ENCODE measurements at regions not wholly inside any gene's neighbourhood (a gene's known extent, or its start where the extent isn't known, plus 50 kb on each side); places are given as distances from the start of the nearest gene placed in this dataset.
"Not testable (repeated sequence)": the region's sequence is repeated elsewhere in the genome, so short reads cannot be mapped to it uniquely, and the experiment has no call there.

DNA sequence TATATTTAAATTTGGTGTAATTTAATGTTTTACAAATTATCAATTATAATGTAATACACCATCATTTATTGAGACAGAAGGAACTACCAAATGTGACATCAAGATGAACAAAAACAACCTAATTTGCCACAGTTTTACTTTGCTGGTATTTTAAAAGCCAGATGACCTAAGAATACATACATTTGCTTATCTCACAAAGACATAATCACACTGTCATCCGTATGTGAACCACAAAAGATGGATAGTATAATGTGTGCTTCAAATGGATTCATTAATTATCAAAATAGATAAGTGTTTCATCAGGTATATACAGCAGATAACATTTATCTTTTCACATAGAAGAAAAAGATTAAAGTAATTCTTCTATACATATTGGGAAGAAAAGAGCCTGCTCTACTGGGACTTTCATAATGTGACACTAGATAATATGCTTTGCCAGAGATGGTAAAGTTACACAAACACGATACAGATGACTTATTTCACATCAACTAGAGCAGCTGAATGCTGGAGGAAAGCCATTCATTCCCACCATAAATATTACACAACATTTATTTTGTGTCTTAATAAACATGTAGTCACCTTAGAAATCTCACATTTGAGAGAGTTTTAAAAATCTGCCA is 278.5 kb downstream of the ISL1 start:
- no peak for DNase-seq

DNA sequence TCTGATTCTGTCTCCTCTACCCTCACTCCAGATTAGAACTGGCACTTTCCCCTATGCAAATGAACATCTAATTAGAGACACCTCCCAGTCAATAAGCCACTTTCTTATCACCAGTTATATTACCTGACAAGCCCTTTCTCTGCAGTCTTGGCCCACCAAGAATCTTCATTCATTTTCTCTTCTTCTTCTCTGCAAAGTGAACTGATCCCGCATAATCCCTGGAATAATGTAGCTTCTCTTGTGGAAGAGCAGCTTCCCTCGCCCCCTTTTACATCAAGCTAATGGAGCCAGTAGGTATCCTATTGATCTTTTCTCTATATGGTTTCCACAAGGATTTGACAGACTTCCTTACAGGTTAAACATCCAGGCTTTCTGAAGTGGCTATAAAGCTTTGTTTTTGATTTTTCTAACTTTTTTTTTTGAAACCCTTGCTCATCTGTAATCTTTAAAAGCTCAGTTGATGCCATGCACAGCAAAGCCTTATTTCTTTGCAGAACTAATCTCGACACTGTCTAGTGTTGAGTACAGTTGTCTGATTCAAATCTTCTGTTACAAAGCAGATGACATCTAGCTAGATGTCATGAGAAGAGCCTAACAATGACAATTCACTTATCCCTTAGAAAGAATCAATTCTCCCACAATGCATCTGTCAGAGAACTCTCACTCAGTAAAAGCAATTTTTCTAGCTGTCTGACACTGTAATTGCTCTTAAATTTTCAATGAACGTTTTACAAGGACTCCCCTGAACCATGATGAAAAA is 281.4 kb downstream of the ISL1 start:
- no peak for DNase-seq

DNA sequence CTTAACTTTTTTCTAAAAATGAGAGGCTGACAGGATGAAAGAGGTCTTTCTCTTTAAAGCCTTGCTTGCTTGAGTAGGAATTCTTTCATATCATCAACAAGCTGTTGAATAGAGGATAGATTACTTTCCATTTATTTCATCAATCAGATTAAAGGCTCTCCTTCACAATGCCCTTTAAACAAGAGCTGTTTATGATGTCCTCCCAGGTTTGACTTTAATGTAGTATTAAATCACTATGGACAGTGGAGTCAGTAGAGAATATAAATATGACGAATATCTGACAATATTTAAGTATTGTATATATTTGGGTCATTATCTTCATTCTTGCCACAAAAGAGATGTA is 282.0 kb downstream of the ISL1 start:
- DNase-seq: no peak

DNA sequence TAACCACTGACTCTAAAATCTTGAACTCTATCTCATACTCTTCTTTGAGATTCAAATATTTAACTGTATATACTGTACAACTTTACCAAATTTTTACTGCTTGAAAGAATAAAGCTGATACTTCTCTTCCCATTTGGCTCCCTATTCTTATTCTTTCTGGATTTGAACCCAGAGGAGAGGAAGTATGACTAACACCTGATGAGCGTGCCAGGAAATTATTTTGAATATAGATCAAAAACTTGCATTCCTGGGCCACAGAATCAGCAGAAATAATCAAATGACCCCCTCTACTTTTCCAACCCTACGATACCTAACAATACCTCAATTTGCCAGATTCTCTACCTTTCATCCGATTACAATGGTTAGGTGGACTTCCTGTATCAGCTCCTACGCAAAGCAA is 285.8 kb downstream of the ISL1 start:
- DNase-seq: no peak

DNA sequence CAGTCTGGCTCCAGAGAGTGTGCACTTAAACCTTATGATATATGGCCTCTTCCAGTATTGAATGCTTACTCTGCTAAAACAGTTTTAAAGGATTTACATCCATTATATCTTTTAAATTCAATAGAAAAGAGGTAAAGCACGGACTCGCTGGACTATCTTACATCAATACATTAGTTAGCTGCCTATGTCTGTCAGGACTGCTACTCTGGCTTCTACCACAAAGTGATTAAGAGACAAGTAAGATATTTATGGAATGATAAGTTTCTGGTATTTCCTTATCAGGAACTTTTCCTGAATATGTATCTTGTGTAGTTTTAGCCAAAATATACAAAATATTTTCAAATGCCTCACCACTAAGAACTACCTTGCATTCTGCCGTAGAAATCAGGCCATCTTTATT is 295.1 kb downstream of the ISL1 start:
- no peak for DNase-seq

DNA sequence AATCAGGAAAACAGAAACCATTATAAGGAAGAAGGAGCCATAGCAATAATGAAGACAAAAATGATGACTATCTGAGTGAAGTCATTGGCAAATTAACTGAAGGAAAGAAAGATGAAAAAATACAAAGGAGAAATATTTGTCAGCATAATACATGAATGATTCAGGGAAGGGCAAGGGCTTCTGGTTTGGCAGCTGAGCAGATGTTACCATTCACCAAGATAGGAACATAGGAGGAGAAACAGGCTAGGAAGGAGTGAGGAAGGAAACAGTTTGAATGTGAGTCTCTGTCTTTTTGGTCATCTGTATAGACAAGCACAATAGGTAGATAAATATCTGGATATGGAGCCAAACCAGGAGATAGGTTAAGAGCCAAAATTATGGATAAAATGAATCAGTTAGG is 296.0 kb downstream of the ISL1 start:
- DNase-seq: no peak

DNA sequence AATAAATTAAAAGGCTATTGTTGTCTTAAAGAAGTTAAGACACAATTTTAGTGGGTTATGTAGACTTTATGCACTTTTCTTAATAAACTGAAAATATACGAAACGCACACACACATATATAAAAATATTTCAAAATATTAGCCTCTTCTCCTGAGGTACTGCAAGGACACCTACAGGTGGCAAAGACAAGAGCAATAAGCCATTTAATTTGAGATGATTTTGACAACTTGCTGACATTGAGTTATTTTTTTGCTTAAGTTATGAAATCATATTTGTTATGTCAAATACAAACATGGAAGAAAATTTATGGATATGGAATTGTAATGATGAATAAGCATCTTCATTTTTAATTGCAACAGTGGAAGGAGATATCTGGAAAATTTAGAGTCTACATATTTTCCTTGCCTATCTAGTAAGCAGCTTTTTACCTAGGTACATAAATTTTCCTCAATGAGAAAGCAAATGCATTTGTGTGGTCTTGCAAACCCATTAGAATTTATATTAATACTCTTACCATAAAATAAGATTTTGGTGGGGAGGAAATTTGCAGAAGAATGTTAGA is 301.6 kb downstream of the ISL1 start:
- no peak for DNase-seq

DNA sequence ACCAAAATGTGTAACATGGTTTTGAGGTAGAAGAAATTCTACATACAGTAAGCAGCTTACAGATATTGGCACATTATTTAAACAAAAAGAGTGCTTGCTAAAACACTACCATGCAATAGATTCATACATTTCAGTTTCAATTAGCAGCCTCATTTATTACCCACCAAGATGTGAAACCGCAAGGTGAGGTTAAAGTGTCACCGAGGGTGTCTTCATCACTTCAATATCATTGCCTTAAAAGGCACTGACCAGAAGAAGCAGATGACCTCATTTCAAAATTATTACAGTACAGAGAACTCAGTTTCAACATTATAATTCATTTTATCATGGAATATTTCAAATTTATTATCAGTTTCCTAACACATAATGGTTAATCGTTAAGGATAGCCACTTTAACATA is 302.2 kb downstream of the ISL1 start:
- DNase-seq: no peak

DNA sequence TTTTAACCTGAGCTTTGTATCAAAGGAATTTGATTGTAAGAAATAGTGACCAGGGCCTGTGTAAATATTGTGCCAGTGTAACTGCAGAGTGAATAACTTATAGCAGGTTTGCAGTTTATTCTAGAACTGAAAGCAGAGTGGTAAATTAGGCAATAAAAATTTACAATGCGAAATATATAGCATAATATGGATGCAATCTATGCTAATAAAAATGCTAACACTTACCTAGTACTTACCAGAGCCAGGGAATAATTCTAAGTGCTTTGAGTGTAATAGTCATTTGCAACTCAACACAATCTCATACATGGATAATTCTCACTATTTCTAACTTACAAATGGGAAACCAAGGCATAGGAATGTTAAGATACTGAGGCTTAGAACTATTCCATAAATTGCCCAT is 303.4 kb downstream of the ISL1 start:
- DNase-seq: no peak

DNA sequence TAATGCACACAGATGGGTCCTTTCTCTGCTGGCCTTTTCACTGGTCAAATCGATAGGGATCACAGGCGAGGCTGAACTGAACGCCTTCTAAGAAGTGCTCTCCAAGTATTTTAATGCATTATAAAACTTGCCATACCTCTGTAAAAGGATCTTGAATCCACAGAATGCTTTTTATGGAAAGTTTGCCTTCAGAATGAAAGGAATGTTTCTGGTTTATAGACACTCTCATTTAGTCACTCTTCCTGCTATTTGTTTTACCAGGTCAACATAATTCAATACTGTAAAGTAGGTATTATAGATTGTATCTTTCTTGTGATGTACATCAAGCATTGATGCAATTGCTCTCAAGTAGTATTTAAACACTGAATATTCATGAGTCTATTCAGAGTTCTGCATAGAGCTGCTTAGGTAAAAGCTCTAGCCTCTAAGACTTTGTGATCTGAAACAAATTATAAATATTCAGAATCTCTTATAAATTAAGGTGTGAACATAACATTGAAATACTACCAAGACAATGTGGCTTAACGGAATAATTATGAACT is 308.4 kb downstream of the ISL1 start:
- no peak for DNase-seq

DNA sequence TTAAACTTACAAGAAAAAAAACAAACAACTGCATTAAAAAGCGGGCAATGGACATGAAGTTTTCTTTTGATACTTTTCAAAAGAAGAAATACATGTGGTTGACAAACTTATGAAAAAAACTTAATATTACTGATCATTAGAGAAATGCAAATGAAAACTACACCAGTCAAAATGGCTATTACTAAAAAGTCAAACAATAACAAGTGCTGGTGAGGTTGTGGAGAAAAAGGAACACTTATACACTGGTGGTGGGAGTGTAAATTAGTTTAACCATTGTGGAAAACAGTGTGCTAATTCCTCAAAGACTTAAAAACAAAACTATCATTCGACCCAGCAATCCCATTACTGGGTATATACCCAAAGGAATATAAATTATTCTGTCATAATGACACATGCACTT is 311.6 kb downstream of the ISL1 start:
- no peak for DNase-seq

DNA sequence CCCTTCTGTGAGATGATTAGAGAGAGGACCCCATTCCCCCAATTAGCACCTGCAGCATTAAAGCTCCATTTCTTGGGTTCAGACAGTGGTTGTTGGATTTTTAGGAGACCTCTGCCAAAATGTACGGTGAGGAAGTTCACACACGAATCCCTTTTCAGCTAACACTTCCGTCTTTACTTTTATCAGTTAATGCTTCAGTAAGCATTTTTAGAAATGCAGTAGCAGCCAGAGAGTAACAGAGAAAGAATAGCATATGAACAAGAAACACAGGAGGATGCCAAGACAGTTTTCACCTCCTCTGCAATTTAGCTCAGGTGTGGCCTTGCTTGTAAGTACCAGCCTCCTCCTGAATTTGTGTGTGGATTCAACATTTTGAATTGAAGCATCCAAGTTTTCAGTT is 312.9 kb downstream of the ISL1 start:
- DNase-seq: no peak

DNA sequence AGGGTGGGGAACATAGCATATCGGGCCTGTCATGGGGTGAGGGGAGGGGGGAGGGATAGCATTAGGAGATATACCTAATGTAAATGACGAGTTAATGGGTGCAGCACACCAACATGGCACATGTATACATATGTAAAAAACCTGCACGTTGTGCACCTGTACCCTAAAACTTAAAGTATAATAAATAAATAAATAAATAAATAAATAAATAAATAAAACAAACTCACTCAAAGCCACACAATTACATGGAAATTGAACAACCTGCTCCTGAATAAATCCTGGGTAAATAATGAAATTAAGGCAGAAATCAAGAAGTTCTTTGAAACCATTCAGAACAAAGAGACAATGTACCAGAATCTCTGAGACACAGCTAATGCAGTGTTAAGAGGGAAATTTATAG is 318.8 kb downstream of the ISL1 start:
- not testable (repeated sequence) for DNase-seq

DNA sequence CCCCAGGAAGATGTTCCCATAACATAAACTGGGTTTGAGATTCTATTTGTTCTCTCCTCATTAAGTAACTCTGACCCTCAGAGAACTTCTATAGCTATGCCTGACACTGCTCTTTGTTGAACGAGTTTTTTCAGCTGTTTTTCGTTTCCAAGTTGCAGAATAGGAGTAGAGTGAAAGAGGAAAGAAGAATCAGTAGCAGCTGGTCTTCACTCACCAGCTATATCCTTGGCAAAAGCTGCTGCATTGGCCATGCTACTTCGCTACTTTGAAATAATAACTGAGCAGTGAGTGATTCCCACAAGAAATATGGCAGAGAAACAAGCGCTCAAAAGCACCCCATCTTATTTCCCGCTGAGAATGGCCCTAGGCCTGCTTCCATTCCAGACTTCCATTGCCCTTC is 329.0 kb downstream of the ISL1 start:
- no peak for DNase-seq

DNA sequence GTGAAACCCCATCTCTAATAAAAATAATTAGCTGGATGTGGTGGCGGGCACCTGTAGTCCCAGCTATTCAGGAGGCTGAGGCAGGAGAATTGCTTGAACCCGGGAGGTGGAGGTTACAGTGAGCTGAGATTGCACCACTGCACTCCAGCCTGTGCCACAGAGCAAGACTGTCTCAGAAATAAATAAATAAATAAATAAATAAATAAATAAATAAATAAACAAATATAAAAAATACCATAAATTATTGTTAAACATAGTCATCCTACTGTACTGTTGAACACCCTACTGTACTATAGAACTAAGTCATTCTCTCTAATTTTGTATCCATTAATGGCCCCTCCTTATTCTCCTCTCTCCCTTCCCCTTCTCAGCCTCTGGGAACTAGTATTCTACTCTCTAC is 332.2 kb downstream of the ISL1 start:
- DNase-seq: not testable (repeated sequence)

DNA sequence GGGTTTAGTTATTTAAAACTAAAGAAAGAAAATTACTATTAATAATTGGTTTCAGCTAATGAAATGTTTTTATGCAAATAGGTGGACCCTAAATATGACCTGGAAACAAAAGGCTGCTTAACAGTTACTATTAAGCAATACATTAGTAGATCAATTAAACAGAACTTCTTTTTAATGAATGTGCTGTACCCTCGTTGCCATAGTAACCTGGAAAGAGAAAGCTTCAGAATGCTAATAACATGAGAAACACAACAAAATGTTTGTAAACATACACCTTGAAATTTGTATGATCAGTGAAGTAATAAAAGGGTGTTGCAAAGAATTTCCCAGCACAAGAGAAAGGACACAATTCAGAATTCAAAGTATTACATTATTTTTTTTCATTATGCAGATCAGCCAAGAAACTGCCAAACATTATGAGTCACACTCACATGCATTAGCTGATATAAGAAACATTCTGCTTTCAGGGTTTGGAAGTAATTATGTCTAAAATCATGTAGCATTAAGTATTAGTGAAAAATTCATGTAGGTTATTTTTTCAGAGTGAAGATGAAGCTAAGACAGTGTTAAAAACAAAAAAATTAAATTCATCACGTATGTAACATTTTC is 348.3 kb downstream of the ISL1 start:
- DNase-seq: no peak

DNA sequence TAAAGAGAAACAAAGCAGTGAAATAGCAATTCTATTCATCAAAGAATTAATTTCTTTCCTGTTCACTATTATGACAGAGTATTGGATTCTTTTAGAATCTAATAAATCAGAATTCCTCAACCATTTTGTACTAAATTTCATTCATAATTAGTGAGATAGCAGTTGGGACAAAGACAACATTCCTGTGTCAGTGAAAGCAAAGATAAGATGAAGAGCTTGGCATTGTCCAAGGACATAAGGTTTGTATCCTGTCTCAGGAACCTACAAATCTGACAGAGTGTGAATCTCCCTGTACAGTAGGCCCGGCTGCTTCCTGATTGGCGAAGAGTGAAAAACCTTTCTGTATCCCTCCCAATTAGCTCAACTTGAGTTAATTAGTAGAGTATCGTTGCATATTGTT is 349.1 kb downstream of the ISL1 start:
- DNase-seq: no peak

DNA sequence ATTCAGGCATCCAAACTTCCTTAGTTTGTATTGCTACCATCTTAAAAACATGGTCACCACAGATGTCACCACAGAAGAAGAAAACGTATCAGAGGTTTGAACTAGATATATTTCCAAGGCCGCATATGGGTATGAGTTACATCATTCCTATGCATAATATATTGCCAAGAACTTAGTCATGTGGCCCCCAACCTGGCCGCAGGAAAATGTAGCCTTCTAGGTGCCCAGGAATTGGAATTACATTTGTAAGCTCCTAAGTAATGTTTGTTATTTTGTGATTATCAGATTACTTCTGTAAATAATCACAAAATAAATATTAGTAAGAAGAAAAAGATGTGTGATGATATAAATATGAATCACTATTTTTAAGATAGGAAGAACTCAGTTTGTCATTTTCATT is 351.4 kb downstream of the ISL1 start:
- no peak for DNase-seq

DNA sequence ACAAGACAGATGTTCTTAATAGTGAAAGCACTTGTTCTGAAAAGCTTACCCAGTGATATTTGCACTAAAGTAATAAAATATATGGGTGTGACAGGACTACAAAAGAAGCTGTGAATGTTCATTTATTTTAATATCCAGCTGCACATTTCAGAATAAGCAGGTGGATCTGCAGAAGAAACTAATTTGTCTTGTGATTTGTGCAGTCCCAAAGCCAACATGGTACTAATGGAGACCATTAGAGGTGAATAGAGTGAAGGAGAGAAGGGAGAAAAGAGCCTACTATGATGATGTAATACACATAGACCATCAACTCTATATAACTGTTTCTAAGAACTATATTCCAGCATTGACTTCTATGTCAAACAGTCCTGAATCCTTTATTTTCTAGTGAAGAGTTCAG is 362.8 kb downstream of the ISL1 start:
- DNase-seq: no peak

DNA sequence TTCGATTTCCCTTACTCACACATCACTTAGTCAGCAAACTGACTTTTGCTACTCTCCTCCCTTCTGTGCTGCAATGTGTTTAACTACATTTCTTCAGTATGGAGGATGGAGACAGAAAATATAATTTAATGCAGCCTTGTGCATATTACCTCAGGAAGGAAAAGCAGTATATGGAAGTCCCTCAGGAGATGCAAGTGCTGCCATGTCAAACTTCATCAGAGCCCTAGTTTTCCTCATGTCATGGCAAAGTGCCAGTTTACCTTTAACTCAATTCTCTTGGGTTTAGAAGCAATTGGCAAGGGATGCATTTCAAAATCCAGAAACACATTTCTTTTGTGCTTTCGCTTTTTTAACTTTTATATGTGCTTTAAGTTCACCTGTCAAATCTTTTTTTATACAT is 365.4 kb downstream of the ISL1 start:
- no peak for DNase-seq

Data from NCI-H1436 treated with DMSO at 0.1 percent for 48 hours (cell line).